ENCODE measurements at regions not wholly inside any gene's neighbourhood (a gene's known extent, or its start where the extent isn't known, plus 50 kb on each side); places are given as distances from the start of the nearest gene placed in this dataset.

DNA sequence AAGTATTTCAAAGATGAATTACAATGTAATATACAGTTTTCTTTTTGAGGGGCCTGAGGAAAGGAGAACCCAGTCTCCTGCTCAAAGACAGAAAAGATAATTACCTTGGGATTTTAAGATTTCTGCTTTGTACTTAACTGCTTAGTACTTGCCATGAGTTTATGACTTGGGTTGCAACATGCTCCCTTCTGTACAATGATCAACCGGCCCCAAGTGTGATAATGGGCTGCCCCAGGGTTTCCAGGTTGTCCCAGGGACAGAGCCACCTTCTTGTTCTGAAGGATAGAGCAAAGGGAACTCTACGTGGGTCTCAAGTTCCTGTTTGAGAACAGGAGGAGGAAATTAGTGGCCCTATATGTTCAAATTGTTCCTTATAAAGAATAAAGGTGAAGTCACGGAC is 104.8 kb downstream of the ABHD5 start:
- no peaks in the 10 kb centered on the region; the same call in 2 of the 3 replicates for H3K9me3 Mint-ChIP-seq
- no peaks in the 10 kb centered on the region for H3K36me3 Mint-ChIP-seq (ENCODE audit: low read depth)
- no peak overlapping the region for H3K4me2 ChIP-seq
- H3K4me3 Mint-ChIP-seq, result no peak overlapping the region
- DNase-seq (ENCODE audit: low spot score), result no peak
- peaks cover 5% of the 10 kb centered on the region for H3K27me3 Mint-ChIP-seq (ENCODE audit: insufficient read depth, low read depth, poor library complexity)
- no peak overlapping the region for H3K27ac Mint-ChIP-seq
- no peaks in the 10 kb centered on the region for H3K79me2 ChIP-seq (replicated peaks; ENCODE audit: insufficient read depth)
- H3F3A ChIP-seq (replicated peaks; ENCODE audit: low read depth), result no peaks in the 10 kb centered on the region
- H3K4me1 ChIP-seq (ENCODE audit: insufficient read depth), result no peaks in the 10 kb centered on the region
- no peak overlapping the region for H3K4me3 ChIP-seq
- H3K27ac ChIP-seq (ENCODE audit: low read depth), result no peak overlapping the region
- no peaks in the 10 kb centered on the region for H4K20me1 ChIP-seq (replicated peaks; ENCODE audit: insufficient read depth)
- ATAC-seq, result no peak
- H3K27me3 ChIP-seq (ENCODE audit: insufficient read depth), result no peaks in the 10 kb centered on the region
- no peak overlapping the region for H2AFZ ChIP-seq
- TF ChIP-seq STAT1 (IDR thresholded peaks at IDR 0.05; ENCODE audit: unreplicated experiment) (no peak), JUNB (IDR thresholded peaks at IDR 0.05; ENCODE audit: unreplicated experiment) (no peak), POLR2AphosphoS5 (IDR thresholded peaks at IDR 0.05; ENCODE audit: low read depth) (no peak), EZH2phosphoT487 (IDR thresholded peaks at IDR 0.05; ENCODE audit: unreplicated experiment) (no peak), ZNF331 (CRISPR knock-in tag; IDR thresholded peaks at IDR 0.05; ENCODE audit: low read depth) (no peak), EZH2 (IDR thresholded peaks at IDR 0.05; ENCODE audit: low read depth, unreplicated experiment) (no peak), CREB1 (CRISPR knock-in tag; IDR thresholded peaks at IDR 0.05; ENCODE audit: low read depth) (no peak), ZNF114 (CRISPR knock-in tag; IDR thresholded peaks at IDR 0.05) (no peak), NANOG (IDR thresholded peaks at IDR 0.05; ENCODE audit: borderline replicate concordance) (no peak)
- TF ChIP-seq, protein P1, sequence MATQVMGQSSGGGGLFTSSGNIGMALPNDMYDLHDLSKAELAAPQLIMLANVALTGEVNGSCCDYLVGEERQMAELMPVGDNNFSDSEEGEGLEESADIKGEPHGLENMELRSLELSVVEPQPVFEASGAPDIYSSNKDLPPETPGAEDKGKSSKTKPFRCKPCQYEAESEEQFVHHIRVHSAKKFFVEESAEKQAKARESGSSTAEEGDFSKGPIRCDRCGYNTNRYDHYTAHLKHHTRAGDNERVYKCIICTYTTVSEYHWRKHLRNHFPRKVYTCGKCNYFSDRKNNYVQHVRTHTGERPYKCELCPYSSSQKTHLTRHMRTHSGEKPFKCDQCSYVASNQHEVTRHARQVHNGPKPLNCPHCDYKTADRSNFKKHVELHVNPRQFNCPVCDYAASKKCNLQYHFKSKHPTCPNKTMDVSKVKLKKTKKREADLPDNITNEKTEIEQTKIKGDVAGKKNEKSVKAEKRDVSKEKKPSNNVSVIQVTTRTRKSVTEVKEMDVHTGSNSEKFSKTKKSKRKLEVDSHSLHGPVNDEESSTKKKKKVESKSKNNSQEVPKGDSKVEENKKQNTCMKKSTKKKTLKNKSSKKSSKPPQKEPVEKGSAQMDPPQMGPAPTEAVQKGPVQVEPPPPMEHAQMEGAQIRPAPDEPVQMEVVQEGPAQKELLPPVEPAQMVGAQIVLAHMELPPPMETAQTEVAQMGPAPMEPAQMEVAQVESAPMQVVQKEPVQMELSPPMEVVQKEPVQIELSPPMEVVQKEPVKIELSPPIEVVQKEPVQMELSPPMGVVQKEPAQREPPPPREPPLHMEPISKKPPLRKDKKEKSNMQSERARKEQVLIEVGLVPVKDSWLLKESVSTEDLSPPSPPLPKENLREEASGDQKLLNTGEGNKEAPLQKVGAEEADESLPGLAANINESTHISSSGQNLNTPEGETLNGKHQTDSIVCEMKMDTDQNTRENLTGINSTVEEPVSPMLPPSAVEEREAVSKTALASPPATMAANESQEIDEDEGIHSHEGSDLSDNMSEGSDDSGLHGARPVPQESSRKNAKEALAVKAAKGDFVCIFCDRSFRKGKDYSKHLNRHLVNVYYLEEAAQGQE (IDR thresholded peaks at IDR 0.05; ENCODE audit: unreplicated experiment), result no peak
- TF ChIP-seq, protein P2, sequence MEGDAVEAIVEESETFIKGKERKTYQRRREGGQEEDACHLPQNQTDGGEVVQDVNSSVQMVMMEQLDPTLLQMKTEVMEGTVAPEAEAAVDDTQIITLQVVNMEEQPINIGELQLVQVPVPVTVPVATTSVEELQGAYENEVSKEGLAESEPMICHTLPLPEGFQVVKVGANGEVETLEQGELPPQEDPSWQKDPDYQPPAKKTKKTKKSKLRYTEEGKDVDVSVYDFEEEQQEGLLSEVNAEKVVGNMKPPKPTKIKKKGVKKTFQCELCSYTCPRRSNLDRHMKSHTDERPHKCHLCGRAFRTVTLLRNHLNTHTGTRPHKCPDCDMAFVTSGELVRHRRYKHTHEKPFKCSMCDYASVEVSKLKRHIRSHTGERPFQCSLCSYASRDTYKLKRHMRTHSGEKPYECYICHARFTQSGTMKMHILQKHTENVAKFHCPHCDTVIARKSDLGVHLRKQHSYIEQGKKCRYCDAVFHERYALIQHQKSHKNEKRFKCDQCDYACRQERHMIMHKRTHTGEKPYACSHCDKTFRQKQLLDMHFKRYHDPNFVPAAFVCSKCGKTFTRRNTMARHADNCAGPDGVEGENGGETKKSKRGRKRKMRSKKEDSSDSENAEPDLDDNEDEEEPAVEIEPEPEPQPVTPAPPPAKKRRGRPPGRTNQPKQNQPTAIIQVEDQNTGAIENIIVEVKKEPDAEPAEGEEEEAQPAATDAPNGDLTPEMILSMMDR (conservative IDR thresholded peaks at IDR 0.05; ENCODE audit: low read depth in 2 of 2), result no peak
- TF ChIP-seq, protein P3, sequence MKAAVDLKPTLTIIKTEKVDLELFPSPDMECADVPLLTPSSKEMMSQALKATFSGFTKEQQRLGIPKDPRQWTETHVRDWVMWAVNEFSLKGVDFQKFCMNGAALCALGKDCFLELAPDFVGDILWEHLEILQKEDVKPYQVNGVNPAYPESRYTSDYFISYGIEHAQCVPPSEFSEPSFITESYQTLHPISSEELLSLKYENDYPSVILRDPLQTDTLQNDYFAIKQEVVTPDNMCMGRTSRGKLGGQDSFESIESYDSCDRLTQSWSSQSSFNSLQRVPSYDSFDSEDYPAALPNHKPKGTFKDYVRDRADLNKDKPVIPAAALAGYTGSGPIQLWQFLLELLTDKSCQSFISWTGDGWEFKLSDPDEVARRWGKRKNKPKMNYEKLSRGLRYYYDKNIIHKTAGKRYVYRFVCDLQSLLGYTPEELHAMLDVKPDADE (IDR thresholded peaks at IDR 0.05), result no peak
- TF ChIP-seq, protein P4, sequence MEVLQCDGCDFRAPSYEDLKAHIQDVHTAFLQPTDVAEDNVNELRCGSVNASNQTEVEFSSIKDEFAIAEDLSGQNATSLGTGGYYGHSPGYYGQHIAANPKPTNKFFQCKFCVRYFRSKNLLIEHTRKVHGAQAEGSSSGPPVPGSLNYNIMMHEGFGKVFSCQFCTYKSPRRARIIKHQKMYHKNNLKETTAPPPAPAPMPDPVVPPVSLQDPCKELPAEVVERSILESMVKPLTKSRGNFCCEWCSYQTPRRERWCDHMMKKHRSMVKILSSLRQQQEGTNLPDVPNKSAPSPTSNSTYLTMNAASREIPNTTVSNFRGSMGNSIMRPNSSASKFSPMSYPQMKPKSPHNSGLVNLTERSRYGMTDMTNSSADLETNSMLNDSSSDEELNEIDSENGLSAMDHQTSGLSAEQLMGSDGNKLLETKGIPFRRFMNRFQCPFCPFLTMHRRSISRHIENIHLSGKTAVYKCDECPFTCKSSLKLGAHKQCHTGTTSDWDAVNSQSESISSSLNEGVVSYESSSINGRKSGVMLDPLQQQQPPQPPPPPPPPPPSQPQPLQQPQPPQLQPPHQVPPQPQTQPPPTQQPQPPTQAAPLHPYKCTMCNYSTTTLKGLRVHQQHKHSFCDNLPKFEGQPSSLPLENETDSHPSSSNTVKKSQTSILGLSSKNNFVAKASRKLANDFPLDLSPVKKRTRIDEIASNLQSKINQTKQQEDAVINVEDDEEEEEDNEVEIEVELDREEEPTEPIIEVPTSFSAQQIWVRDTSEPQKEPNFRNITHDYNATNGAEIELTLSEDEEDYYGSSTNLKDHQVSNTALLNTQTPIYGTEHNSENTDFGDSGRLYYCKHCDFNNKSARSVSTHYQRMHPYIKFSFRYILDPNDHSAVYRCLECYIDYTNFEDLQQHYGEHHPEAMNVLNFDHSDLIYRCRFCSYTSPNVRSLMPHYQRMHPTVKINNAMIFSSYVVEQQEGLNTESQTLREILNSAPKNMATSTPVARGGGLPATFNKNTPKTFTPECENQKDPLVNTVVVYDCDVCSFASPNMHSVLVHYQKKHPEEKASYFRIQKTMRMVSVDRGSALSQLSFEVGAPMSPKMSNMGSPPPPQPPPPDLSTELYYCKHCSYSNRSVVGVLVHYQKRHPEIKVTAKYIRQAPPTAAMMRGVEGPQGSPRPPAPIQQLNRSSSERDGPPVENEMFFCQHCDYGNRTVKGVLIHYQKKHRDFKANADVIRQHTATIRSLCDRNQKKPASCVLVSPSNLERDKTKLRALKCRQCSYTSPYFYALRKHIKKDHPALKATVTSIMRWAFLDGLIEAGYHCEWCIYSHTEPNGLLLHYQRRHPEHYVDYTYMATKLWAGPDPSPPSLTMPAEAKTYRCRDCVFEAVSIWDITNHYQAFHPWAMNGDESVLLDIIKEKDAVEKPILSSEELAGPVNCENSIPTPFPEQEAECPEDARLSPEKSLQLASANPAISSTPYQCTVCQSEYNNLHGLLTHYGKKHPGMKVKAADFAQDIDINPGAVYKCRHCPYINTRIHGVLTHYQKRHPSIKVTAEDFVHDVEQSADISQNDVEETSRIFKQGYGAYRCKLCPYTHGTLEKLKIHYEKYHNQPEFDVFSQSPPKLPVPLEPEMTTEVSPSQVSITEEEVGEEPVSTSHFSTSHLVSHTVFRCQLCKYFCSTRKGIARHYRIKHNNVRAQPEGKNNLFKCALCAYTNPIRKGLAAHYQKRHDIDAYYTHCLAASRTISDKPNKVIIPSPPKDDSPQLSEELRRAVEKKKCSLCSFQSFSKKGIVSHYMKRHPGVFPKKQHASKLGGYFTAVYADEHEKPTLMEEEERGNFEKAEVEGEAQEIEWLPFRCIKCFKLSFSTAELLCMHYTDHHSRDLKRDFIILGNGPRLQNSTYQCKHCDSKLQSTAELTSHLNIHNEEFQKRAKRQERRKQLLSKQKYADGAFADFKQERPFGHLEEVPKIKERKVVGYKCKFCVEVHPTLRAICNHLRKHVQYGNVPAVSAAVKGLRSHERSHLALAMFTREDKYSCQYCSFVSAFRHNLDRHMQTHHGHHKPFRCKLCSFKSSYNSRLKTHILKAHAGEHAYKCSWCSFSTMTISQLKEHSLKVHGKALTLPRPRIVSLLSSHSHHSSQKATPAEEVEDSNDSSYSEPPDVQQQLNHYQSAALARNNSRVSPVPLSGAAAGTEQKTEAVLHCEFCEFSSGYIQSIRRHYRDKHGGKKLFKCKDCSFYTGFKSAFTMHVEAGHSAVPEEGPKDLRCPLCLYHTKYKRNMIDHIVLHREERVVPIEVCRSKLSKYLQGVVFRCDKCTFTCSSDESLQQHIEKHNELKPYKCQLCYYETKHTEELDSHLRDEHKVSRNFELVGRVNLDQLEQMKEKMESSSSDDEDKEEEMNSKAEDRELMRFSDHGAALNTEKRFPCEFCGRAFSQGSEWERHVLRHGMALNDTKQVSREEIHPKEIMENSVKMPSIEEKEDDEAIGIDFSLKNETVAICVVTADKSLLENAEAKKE (CRISPR knock-in tag; IDR thresholded peaks at IDR 0.05), result no peak
- peaks cover 4% of the 10 kb centered on the region for H3K9me2 ChIP-seq (ENCODE audit: insufficient read depth)
- H3K4me1 Mint-ChIP-seq, result no peaks in the 10 kb centered on the region
- H3K36me3 ChIP-seq (ENCODE audit: insufficient read depth), result no peaks in the 10 kb centered on the region
